CD1c-positive myeloid dendritic cell (primary cell): ENCODE measurements at regions not wholly inside any gene's neighbourhood (a gene's known extent, or its start where the extent isn't known, plus 50 kb on each side); places are given as distances from the start of the nearest gene placed in this dataset.
A peak's percentile ranks its signal among the peaks of the same experiment; 100 is the strongest.

Experiments used
- DNase-seq: peaks from one replicate; pipeline ENCODE4 v3.0.0-alpha.2; 2016; ENCODE audit errors: extremely low spot score

DNA sequence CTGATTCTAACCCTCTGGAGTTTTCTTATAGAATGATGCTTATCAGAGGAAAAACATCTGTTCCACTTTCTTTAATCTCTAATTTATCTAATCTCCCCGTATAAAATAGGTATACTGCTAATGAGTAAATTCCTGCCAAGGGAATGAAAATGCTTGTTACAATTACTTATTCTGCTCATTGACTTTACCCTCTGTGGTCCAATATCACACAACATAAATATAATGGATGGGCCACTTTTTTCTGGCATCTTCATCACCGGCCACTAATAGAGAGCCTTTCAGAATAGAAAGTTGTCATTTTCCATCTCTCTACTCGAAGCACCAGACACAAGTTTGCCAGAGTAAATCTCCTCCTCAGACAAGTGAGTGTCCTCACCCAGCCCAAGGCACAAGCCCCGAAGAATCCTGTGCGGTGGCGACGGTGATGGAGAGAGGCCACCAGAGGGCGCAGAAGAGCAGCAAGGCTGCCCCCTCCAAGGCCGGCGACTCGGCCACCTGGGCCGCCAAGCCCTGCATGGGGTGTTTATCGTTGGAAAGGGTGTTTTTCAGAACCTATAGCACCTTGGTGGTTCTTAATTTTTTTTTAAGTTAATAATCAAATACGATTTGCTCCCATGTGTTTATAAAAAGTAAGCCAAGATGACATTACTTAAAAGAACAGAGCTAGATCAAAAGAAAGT, 212.9 kb upstream of the ARID1B start:
- peak; percentile 73 for DNase-seq

DNA sequence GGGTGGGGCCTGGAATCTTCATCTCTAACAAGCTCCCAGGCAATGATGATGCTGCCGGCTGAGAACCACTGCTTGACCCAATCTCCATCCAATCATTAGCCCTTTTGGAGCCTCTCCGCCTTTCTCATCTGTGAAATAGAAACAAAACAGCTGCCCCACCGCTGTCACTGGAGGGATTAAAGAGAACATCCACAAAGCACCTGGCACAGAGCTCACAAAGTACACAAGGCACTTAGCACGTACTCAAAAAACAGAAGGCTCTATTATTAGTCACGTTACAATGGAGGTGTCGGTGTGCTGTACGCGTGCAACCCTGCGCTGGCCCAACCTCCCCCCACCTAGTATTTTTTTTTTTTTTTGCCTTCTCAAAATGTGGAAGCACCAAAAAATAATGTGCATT, 213.5 kb upstream of the ARID1B start:
- DNase-seq = no peak

DNA sequence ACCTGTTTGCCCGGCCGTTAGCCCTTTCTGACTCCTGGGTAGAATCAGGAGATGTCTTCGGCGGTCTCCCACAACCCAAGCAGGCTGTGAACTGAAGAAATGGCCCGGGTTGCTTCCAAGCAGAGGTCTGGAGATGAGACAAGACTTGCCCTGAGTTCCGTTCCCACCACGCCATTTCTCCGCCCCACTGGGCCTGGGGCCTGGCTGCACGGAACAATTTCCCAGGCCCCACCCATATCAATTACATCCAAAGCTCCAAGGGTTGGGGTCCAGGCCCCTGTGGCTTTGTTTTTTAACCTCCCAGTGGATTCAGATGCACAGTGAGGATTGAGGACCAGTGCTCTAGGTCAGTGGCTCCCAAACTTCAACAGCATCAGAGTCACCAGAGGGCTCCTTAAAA, 214.5 kb upstream of the ARID1B start:
- DNase-seq = no peak

DNA sequence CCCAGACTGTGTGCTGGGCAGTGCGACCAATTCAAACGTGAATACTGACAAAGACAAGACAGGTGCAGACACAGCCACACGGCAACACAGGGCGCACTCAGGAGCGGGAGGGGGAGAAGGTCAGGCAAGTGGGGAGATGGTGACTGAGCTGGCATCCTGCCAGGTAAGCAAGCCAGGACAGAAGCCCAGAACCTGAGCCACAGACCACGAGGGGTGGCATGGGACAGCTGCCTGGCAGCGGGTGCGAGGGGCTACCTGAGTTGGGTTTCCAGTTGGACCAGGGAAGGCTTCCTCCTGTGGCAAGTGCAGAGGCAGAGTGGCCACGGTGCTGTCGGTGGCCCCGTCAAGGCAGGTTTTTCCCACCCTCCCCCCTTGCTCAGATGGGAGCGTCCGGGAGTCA, 215.2 kb upstream of the ARID1B start:
- DNase-seq = no peak

DNA sequence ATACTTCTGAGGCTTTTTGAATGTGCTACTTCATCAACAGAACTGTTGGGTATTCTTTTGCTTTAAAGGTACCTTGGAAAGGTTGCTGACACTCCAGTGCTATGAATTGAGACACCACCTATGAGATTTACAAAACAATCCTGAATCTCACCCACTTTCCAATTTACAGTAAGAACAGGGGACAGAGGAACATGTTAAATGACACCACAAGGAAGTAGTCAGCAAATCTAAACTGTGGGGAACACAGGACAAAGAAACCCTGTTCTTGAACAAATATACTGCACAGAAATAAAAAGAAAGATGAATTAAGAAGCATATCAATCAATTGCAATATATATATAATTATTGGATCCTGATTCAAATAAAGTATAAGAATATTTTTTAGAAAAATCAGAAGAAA, 216.7 kb upstream of the ARID1B start:
- no peak for DNase-seq

DNA sequence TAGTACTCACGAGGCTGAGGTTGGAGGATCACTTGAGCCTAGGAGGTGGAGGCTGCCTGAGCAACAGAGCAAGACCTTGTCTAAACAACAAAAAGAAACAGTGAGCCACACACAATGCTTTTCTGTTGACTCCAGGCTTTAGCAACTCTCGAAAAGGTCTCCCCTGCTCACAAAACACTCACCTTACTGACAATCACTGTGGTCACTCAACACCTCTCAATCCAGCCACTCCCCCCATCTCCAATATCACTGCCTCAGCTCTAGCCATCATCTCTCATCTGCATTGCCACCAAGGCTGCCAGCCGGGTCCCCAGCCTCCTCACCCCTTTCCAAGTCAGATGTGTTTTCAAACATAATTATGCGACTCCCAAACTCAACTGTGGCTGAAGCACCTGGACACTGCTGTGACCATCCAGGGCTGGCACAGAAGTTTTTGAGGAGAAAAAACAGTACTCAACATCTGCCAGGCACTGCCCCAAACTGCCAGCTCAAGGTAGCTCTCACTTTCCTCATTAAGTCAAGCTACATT, 218.0 kb upstream of the ARID1B start:
- DNase-seq = no peak

DNA sequence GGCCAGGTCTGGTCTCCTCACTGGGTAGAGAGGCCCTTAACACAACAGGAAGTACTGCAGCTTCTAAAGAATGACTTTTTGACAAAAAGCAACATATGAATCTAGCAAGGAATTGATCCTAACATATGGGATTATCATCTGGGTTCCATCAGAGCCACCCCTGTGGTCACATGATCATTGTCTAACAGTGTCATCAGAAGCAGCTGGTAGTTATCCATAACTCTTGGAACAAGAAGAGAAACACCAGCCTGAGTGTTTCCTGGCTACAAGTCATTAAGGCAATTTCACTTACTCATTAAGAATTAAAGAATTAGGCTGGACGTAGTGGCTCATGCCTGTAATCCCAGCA, 219.3 kb upstream of the ARID1B start:
- no peak for DNase-seq

DNA sequence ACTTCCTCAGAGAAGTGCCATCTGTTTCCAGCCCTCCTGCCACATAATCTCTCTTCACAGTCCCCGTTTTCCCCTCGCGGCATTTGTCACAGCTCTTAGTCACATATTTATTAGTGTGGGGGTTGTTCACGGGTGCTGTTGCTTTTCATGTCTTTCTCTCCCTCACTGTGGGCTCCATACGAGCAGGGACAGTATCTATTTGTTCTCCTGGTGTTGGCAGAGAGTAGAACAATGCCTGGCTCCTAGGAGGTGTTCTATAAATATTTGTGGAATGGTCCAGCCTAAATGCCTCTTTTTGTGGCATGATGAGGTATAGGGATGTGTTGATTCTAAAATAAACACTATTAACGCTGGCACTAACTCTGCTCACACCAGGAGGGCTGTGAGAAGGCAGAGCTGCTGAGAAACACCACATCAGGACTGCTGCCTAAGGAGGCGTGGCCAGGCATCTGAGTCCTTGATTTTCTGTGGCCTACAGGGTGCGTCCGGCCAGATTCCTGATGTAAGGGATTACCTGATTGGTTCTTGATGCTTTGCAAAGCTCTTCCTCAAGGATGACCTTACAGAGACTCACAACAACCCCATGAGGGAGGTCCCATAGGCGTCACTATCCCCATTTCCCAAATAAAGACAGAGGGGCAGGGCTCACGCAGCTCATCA, 219.8 kb upstream of the ARID1B start:
- DNase-seq = peak; percentile 52

DNA sequence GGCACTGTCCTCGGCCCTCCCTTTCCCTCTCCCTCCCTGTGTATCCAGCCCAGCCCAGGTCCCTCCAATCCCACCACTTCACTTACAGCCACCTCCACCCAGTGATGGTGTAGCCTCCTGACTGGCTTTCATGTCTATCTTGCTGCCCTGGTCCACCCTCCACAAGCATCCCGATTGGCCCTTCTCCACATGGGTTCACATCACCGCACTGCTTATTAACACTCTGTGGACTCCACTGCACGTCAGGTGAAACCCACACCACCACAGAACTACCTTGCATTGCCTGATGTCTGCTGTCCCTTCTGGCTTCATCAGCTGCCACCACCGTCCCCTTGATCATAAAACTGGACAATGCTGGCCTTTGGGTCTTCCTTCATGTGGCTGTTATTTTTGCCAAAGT, 220.4 kb upstream of the ARID1B start:
- no peak for DNase-seq

DNA sequence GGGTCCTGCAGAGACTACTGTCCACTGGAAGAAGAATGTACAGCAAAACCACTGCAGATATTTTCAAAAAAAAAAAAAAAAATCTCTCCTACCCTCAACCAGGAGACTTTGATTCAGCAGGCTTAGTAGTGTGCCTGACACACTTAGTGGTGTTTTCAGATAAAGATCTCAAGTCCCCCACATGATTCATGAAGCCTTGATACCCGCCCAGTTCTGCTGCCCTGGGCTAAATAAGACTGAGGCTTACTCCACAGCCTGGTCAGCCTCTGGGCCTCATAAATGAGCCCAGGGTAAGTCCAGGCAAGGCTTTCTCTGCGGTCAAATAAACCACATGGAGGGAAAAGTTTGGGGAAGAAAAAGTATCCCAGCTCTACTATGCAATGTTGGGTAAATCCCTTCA, 222.1 kb upstream of the ARID1B start:
- no peak for DNase-seq

DNA sequence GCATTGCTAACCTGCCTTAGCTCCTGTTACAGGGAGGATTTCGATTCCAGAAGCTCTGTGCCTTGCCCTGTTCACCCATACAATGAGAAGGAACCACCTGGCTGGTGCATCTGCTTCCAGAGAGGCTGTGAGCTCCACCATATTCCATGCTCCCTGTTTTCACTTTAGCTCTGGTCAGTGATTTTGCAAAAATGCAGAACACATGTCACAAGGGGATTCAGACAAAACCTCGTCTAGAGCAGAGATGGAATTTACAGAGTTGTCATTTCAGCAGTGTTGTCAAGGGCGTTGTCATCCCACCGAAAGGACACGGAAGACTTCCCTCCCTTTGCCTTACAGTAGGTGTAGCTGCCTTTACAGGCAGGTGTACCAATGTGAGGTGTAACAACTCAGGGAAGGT, 223.0 kb upstream of the ARID1B start:
- no peak for DNase-seq

DNA sequence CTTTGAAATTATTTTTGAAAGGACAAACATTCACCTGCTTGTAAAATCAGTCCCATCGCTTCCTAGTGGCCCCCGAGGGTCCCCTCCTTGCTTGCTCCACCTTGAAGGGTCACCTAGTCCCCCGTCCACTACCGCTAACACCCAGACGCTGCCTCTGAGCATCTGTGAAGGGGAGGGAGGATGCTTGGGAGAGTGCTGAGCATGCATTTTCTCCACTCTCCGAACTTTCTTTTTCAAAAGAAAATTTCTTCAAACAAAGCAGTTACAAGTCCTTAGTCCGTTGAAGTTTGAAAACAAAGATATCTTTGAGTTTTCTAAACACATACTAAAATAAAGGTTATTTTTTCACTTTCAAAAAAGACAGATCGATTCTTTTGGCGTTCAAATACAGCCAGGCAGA, 224.3 kb upstream of the ARID1B start:
- no peak for DNase-seq

DNA sequence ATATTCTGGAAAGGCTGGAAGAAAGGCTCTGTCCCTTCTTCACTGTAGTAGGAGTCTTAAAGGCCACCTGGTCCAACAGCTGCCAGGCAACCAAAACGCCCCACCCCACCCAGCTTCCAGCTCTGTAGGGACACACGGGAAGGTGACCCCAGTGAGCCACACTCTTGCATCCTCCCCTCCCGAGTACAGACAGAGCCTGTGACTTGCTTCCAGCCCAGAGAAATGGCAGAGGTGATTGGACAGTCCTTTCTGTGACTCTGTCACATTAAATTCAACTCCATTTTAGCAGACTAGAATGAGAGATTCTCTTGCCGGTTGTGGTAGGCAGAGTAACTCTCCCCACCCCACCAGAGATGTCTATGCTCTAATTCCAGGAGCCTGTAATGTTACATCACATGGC, 226.2 kb upstream of the ARID1B start:
- DNase-seq = no peak

DNA sequence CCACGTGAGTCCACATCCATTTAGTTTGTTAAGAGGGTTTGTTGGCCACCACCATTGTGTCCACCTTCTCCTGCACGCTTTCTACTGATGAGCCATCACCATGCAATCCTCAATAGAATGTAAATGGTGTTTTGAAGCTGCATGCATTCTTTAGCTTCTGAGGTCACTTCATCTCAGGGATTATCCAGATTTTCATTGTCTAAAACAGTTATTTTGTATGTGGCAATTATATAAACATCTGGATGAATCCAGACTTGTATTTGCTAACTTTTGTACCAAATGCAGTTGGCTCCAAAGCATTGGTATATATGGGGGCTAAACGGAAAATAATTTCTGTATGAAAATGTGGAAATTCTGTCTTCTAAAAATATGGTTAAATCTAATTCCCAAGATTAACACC, 231.2 kb upstream of the ARID1B start:
- DNase-seq = no peak

DNA sequence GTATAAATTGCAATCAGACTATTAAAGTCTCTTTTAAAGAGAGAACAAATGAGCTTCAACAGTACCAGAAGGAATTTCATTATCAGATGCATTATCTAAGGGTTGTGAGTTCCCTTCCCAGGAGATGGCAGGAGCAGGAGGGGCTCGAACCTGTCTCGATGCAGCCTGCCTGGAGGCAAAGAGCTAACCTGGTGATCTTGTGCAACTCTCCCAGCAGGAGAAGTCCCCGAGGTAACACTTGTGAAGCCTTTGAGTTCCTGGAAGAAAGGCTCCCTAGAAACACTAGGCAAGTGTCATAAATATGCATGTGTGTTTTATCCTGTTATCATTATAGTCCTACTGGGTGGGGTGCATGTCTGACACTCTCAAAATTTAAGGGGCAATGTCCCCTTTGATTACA, 232.2 kb upstream of the ARID1B start:
- no peak for DNase-seq

DNA sequence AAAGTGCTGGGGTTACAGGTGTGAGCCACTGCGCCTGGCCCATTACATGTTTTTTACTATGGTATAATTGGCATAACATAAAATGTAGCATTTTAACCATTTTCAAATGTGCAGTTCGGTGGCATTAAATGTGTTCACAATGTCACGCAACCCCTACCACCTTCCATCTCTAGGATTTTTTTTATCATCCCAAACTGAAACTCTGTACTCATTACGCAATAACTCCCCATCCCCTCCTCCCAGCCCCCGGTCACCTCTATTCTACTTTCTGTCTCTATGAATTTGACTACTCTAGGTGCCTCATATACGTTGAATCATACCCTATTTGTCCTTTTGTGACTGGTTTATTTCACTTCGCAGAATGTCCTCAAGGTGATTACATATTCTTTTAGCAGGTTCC, 233.1 kb upstream of the ARID1B start:
- DNase-seq = no peak

DNA sequence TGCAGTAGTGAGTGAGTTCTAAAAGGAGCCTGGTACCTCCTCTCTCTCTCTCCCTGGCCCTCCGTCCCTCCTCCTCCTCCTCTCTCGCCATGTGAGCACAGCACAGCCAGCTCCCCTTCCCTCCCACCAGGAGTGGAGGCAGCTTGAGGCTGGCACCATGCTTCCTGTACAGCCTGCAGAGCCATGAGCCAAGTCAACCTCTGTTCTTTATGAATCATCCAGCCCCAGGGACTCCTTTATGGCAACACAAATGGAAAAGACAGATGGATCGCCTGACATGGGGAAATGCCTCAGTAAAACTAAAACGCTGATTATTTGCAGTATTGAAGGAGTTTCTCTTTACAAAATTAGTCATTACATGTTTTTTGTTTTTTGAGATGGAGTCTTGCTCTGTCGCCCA, 233.7 kb upstream of the ARID1B start:
- no peak for DNase-seq

DNA sequence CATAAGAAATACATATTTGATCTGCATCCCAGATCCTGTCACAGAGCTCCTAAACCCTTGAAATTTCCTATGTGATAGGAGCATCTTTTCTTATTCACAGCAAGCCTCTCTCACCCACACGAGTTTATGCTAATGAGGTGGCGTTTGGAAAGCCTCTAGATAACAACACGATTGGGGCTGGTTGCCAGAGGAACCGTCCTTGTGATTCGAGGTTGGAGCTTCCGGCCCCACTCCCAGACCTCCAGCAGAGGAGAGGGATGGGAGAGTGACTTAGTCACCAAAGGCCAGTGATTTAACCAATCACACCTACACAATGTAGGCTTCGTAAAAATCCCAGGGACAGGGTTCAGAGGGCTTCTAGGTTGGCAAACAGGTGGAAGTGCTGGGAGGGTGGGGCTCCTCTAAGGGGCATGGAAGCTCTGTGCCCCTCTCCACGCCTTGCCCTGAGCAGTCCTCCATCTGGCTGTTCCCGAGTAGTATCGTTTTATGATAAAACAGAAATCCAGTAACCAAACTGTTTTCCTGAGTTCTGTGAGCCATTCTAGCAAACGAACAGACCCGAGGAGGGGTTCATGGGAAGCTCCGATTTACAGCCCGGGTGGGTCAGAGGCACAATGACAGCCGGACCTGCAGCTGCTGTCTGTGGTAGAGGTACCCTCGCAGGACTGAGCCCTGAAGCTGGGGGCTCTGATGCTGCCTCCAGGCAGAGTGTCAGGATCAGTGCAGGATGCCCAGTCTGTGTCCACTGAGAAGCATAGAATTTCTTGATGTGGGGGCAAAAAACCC, 238.1 kb upstream of the ARID1B start:
- no peak for DNase-seq

DNA sequence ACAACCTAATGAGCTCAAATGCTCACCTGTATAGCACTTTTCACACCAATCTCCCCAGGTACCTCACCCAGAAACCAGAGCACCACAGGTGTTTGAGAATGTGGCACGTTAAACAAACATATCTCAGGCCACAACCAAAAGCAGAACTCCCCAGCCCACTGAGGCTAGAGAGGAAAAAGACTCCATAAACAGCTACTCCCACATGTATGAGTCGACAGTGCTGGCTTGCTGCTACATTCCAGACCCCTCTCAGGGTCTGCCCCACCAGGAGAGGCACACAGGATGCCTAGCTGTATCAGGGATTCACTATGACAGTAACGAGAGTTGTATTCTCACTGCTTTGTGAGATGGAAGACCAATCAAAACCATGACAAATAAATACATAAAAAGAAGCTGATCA, 242.6 kb upstream of the ARID1B start:
- DNase-seq = no peak

DNA sequence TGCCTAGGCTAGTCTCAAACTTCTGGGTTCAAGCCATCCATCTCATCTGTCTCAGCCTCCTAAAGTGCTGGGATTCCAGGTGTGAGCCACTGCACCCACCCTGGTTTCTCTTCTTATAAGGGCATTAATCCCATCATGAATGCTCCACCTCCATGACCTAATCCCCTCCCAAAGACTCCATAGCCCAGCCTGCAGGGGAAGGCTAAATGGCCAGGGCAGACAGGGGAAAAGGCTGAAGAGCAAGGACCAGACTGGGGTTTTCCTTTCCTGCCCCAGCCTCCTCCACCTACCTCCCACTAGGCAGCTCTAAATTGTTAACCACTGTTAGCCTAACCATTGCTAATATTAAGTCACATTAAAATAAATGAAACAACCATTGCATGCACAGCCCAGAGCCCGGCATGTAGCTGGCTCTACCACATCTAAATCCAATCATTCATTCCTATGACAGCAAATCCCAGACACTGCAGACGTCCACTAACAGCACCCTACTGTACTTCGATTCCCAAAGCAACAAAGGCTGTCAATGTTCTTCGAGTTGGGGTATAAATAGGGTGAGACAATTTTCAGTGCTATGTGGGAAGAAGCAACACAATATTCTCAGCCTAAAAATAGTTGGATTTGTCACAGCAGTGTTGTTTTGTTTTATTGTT, 243.2 kb upstream of the ARID1B start:
- no peak for DNase-seq

DNA sequence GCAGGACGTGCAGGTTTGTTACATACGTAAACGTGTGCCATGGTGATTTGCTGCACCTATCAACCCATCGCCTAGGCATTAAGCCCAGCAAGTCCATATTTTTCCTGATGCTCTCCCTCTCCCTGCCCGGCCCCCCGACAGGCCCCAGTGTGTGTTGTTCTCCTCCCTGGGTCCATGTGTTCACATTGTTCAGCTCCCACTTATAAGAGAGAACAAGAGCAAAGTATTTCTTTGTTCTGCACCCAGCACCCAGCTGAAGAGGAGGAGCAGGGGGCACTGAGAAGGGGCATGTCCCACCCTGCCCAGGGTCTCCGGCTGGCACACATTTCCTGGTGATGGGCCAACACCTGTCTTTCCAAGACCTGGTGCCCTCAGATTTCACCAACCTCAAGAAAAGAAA, 251.1 kb upstream of the ARID1B start:
- no peak for DNase-seq

DNA sequence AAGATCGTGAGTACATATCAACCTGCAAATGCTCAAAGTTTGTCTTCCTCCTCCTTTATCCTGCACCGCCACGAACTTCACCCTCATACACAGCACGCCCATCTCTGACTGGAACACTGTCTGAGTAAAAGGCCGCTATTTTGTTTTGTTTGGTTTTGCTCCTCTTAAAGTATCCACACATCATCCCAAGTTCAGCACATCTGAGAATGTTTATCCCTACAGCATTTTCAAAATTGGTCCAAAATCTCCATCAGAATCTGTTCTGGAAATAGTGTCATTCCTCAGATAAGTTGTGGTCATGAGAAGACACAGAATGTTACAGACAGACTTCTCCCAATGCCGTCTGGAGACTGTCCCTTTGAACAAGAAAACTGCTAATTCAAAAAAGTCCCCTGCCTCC, 251.6 kb upstream of the ARID1B start:
- DNase-seq = no peak

DNA sequence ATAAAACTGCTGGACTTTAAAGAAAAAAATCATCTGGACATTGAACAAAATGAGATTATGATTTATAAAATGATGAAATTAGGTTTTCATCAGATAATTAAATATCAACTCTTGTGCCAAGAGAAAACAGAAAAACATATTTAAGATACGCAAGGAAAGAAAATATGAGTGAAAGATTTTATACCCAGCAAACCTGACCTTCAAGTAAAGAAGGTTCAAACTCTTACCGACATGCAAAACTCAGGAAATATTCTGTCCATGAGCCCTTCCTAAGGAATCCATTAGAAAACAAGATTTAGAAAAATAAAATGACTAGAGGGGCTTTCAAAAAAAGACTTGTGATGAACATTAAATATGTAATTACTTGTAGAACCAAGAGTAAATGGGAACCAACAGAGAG, 257.2 kb upstream of the ARID1B start:
- DNase-seq = no peak
